GM23338 (cell line): ENCODE measurements at regions not wholly inside any gene's neighbourhood (a gene's known extent, or its start where the extent isn't known, plus 50 kb on each side); places are given as distances from the start of the nearest gene placed in this dataset.

Experiments
- ATAC-seq: fragments of 200-7000 bp; cut with Tn5 transposase; 3 replicates; pipeline ENCODE4 v1.9.1; 2020
- DNase-seq: peaks from one replicate; pipeline ENCODE4 v3.0.0-alpha.2; 2015; ENCODE audit warnings: low spot score
- H2AFZ ChIP-seq: fragments of 200-600 bp; sonication (generic); 2 replicates; pipeline ENCODE4 v1.8.0; 2016; ENCODE audit warnings: antibody characterized with exemption, mild to moderate bottlenecking, moderate library complexity
- H3F3A ChIP-seq: fragments of 200-600 bp; sonication (generic); replicated peaks from 2 replicates; pipeline ENCODE4 v1.8.0; 2017; ENCODE audit warnings: antibody characterized with exemption, mixed run types, low read depth
- H3K27ac ChIP-seq: fragments of 200-600 bp; sonication (generic); 2 replicates; pipeline ENCODE4 v1.6.1; 2016; ENCODE audit warnings: low read depth
- H3K27me3 ChIP-seq: fragments of 200-600 bp; sonication (generic); 2 replicates; pipeline ENCODE4 v1.8.0; 2016; ENCODE audit warnings: mild to moderate bottlenecking, mixed run types, moderate library complexity; ENCODE audit not compliant: insufficient read depth
- H3K36me3 ChIP-seq: fragments of 200-600 bp; sonication (generic); 2 replicates; pipeline ENCODE4 v1.8.0; 2016; ENCODE audit warnings: mild to moderate bottlenecking; ENCODE audit not compliant: insufficient read depth
- H3K4me1 ChIP-seq: fragments of 200-600 bp; sonication (generic); 2 replicates; pipeline ENCODE4 v1.8.0; 2016; ENCODE audit warnings: mild to moderate bottlenecking, moderate library complexity; ENCODE audit not compliant: insufficient read depth
- H3K4me2 ChIP-seq: fragments of 200-600 bp; sonication (generic); 2 replicates; pipeline ENCODE4 v1.7.1; 2017; ENCODE audit warnings: mixed run types
- H3K4me3 ChIP-seq: fragments of 200-600 bp; sonication (generic); 2 replicates; pipeline ENCODE4 v1.6.1; 2016; ENCODE audit warnings: mixed run types
- H3K79me2 ChIP-seq: fragments of 200-600 bp; sonication (generic); replicated peaks from 2 replicates; pipeline ENCODE4 v1.8.0; 2017; ENCODE audit warnings: mild to moderate bottlenecking; ENCODE audit not compliant: insufficient read depth
- H3K9me2 ChIP-seq: fragments of 200-600 bp; sonication (generic); 2 replicates; pipeline ENCODE4 v1.8.0; 2017; ENCODE audit not compliant: insufficient read depth
- H4K20me1 ChIP-seq: fragments of 200-600 bp; sonication (generic); replicated peaks from 2 replicates; pipeline ENCODE4 v1.8.0; 2017; ENCODE audit warnings: mild to moderate bottlenecking; ENCODE audit not compliant: insufficient read depth
- H3K27ac Mint-ChIP-seq: 2 replicates; pipeline ENCODE4 v1.8.0; 2020; ENCODE audit warnings: inconsistent platforms, mild to moderate bottlenecking, moderate library complexity, mixed read lengths
- H3K27me3 Mint-ChIP-seq: 3 replicates; pipeline ENCODE4 v1.8.0; 2022; ENCODE audit warnings: low read depth, mild to moderate bottlenecking, moderate library complexity, mixed read lengths, inconsistent platforms; ENCODE audit not compliant: insufficient read depth, poor library complexity
- H3K36me3 Mint-ChIP-seq: 3 replicates; pipeline ENCODE4 v1.8.0; 2021; ENCODE audit warnings: low read depth, mild to moderate bottlenecking, inconsistent platforms, moderate library complexity, mixed read lengths
- H3K4me1 Mint-ChIP-seq: 3 replicates; pipeline ENCODE4 v1.8.0; 2020; ENCODE audit warnings: mild to moderate bottlenecking, inconsistent platforms, mixed read lengths
- H3K4me3 Mint-ChIP-seq: 3 replicates; pipeline ENCODE4 v1.8.0; 2021; ENCODE audit warnings: moderate library complexity, mild to moderate bottlenecking, inconsistent platforms, mixed read lengths
- H3K9me3 Mint-ChIP-seq: 3 replicates; pipeline ENCODE4 v1.8.0; 2020; ENCODE audit warnings: moderate library complexity, mild to moderate bottlenecking, inconsistent platforms, mixed read lengths
- ETS1 ChIP-seq: IDR thresholded peaks from 2 replicates; pipeline ENCODE4 v1.6.1; 2016; ENCODE audit warnings: antibody characterized with exemption
- NANOG ChIP-seq: IDR thresholded peaks from 2 replicates; pipeline ENCODE4 v1.6.1; 2016; ENCODE audit warnings: antibody characterized with exemption, borderline replicate concordance
- POLR2AphosphoS5 ChIP-seq: IDR thresholded peaks from 2 replicates; pipeline ENCODE4 v1.6.1; 2016; ENCODE audit warnings: antibody characterized with exemption, low read depth
- REST ChIP-seq: IDR thresholded peaks from one replicate; pipeline ENCODE4 v1.6.1; 2018; ENCODE audit warnings: antibody characterized with exemption; ENCODE audit not compliant: unreplicated experiment
- ZNF114 ChIP-seq: fragments of 250-450 bp; sonication (Bioruptor Pico); IDR thresholded peaks from 2 replicates; pipeline ENCODE4 v1.5.0; 2020; ENCODE audit warnings: mild to moderate bottlenecking, moderate library complexity
- ZNF331 ChIP-seq: fragments of 250-450 bp; sonication (Bioruptor Pico); IDR thresholded peaks from 2 replicates; pipeline ENCODE4 v1.5.0; 2020; ENCODE audit warnings: low read depth, mild to moderate bottlenecking, moderate library complexity
- ZNF462 ChIP-seq: fragments of 250-450 bp; sonication (Bioruptor Pico); IDR thresholded peaks from 2 replicates; pipeline ENCODE4 v1.5.0; 2020; ENCODE audit warnings: mild to moderate bottlenecking, moderate library complexity

GRCh38 chr2:16215902-16216557 lies 275.7 kb downstream of the MYCN start:
- no peaks in the 10 kb centered on the region for H3K36me3 ChIP-seq
- H4K20me1 ChIP-seq, result no peaks in the 10 kb centered on the region
- TF ChIP-seq REST (no peak), NANOG (no peak), ZNF331 (CRISPR knock-in tag) (no peak), POLR2AphosphoS5 (no peak), ZNF462 (no peak), ZNF114 (CRISPR knock-in tag) (no peak), ETS1 (no peak)
- peaks cover under 1% of the 10 kb centered on the region; the same call in 1 of the 2 replicates for H3K9me2 ChIP-seq
- Mint-ChIP-seq H3K4me1 (peaks cover 10% of the 10 kb centered on the region), H3K9me3 (peaks cover under 1% of the 10 kb centered on the region; the same call in 1 of the 3 replicates), H3K27ac (no peak overlapping the region; the same call in 1 of the 2 replicates), H3K4me3 (no peak overlapping the region), H3K36me3 (no peaks in the 10 kb centered on the region), H3K27me3 (peaks cover 7% of the 10 kb centered on the region)
- no peak overlapping the region for H3K27ac ChIP-seq
- no peak for ATAC-seq
- H3K4me3 ChIP-seq, result no peak overlapping the region
- no peaks in the 10 kb centered on the region for H3K79me2 ChIP-seq
- no peaks in the 10 kb centered on the region for H3K27me3 ChIP-seq
- peaks cover 3% of the 10 kb centered on the region; the same call in 1 of the 2 replicates for H3K4me1 ChIP-seq
- no peaks in the 10 kb centered on the region for H3F3A ChIP-seq
- DNase-seq, result no peak
- no peak overlapping the region for H3K4me2 ChIP-seq
- peak overlapping the region; percentile 72 for H2AFZ ChIP-seq
